ENCODE measurements at regions not wholly inside any gene's neighbourhood (a gene's known extent, or its start where the extent isn't known, plus 50 kb on each side); places are given as distances from the start of the nearest gene placed in this dataset.

DNA sequence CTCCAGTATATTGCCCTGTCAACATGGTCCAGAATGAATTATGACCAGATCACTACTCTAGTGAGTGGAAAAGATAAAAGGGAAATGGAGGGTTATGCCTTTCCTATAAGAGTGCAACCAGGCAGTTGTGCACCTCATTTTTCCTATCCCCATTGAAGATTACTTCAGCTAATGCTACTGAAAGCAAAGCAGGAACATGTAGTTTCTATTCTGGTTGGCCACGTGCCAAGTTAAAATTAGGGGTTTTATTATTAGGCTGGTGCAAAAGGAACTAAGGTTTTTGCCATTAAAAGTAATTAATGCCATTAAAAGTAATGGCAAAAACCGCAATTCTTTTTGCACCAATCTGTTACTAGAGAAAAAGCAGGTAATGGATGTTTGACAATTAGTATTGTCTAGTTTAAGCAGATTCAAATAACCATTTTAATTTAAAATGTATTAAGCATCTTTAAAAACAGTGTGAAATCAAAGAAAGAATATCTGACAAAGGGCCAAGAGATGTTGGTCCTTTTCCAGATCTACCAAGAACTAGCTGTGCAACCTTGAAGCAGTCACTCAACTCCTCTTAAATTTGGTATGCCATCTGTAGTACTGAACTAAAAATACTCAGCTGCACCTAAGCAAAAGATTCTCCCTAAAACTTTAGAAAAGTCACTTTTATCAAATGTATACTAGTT is 567.5 kb upstream of the CCDC54 start:
- Histone ChIP-seq H3K36me3 (replicated peaks; ENCODE audit: low read depth, low read length) (no peaks in the 10 kb centered on the region), H3K9ac (ENCODE audit: low read length) (no peak overlapping the region), H3K4me2 (ENCODE audit: low read length) (no peak overlapping the region), H3K9me3 (ENCODE audit: insufficient read depth, low read length) (no peaks in the 10 kb centered on the region), H2AFZ (ENCODE audit: low read depth, low read length) (no peak overlapping the region), H3K4me1 (ENCODE audit: low read length) (no peaks in the 10 kb centered on the region), H3K4me3 (ENCODE audit: low read length) (no peak overlapping the region), H3K27ac (ENCODE audit: low read length) (no peak overlapping the region), H3K27me3 (ENCODE audit: low read depth, low read length) (no peaks in the 10 kb centered on the region), H4K20me1 (ENCODE audit: insufficient read depth, low read length) (no peaks in the 10 kb centered on the region), H3K79me2 (ENCODE audit: low read length) (no peaks in the 10 kb centered on the region)
- no peak for TF ChIP-seq EZH2phosphoT487 (IDR thresholded peaks at IDR 0.05; ENCODE audit: low read depth)
- TF ChIP-seq, protein P1, sequence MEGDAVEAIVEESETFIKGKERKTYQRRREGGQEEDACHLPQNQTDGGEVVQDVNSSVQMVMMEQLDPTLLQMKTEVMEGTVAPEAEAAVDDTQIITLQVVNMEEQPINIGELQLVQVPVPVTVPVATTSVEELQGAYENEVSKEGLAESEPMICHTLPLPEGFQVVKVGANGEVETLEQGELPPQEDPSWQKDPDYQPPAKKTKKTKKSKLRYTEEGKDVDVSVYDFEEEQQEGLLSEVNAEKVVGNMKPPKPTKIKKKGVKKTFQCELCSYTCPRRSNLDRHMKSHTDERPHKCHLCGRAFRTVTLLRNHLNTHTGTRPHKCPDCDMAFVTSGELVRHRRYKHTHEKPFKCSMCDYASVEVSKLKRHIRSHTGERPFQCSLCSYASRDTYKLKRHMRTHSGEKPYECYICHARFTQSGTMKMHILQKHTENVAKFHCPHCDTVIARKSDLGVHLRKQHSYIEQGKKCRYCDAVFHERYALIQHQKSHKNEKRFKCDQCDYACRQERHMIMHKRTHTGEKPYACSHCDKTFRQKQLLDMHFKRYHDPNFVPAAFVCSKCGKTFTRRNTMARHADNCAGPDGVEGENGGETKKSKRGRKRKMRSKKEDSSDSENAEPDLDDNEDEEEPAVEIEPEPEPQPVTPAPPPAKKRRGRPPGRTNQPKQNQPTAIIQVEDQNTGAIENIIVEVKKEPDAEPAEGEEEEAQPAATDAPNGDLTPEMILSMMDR (IDR thresholded peaks at IDR 0.05; ENCODE audit: low read depth, low read length) = no peak

DNA sequence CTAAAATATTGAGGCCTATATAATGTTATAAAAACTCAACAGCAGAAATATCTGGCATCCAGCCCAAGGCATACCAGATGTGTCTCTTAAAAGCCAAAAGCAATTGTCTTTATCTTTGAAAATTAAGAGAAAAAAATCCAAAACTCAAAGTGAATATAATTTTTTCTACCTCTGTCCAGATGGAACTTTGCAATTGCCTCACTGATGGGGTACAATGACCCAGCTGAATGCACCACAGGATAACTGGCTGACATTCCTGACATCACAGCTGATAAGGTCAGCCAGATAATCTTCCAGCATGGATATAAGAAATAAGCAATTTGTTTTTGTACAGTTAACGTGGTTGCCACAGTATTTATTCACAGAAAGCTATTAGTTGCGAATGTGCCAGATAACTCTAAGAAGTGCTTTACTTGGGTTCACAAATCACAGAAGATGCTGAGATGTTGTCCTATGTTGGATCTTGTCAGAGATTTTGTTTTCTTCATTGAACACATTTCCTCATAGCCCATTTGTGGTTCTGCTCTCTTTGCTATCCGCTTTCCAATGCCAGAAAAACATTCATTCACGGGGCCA is 566.9 kb upstream of the CCDC54 start:
- H3K4me1 ChIP-seq (ENCODE audit: low read length) = no peaks in the 10 kb centered on the region
- H3K79me2 ChIP-seq (ENCODE audit: low read length) = no peaks in the 10 kb centered on the region
- no peak for TF ChIP-seq EZH2phosphoT487 (IDR thresholded peaks at IDR 0.05; ENCODE audit: low read depth)
- TF ChIP-seq, protein P1 (IDR thresholded peaks at IDR 0.05; ENCODE audit: low read depth, low read length) = no peak
- no peaks in the 10 kb centered on the region for H3K27me3 ChIP-seq (ENCODE audit: low read depth, low read length)
- H2AFZ ChIP-seq (ENCODE audit: low read depth, low read length) = no peak overlapping the region
- H3K9ac ChIP-seq (ENCODE audit: low read length) = no peak overlapping the region
- H3K27ac ChIP-seq (ENCODE audit: low read length) = no peak overlapping the region
- H3K36me3 ChIP-seq (replicated peaks; ENCODE audit: low read depth, low read length) = no peaks in the 10 kb centered on the region
- no peak overlapping the region for H3K4me3 ChIP-seq (ENCODE audit: low read length)
- H3K4me2 ChIP-seq (ENCODE audit: low read length) = no peak overlapping the region
- no peaks in the 10 kb centered on the region for H4K20me1 ChIP-seq (ENCODE audit: insufficient read depth, low read length)
- no peaks in the 10 kb centered on the region for H3K9me3 ChIP-seq (ENCODE audit: insufficient read depth, low read length)

DNA sequence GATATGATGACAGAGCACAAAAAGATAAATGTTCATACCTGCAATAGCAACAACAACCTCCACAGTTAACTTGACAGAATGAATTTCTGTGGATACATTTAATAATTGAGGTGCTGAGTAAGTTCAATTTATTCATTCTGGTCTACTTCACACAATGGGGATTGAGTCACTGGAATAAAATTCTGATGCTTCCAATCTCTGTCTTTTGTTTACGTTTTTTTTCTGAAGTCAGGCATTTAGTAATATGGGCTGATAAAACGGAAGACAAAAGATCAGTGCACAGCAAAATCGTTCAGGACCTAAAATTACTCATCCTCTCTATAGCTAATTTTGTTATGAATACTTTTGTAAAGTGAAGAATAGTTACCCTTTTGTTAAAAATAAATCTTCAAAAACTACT is 565.9 kb upstream of the CCDC54 start:
- Histone ChIP-seq H2AFZ (ENCODE audit: low read depth, low read length) (no peak overlapping the region), H3K4me3 (ENCODE audit: low read length) (no peak overlapping the region), H3K9ac (ENCODE audit: low read length) (no peak overlapping the region), H4K20me1 (ENCODE audit: insufficient read depth, low read length) (no peaks in the 10 kb centered on the region), H3K79me2 (ENCODE audit: low read length) (no peaks in the 10 kb centered on the region), H3K4me2 (ENCODE audit: low read length) (no peak overlapping the region), H3K27me3 (ENCODE audit: low read depth, low read length) (no peaks in the 10 kb centered on the region), H3K9me3 (ENCODE audit: insufficient read depth, low read length) (no peaks in the 10 kb centered on the region), H3K4me1 (ENCODE audit: low read length) (no peaks in the 10 kb centered on the region), H3K36me3 (replicated peaks; ENCODE audit: low read depth, low read length) (no peaks in the 10 kb centered on the region), H3K27ac (ENCODE audit: low read length) (no peak overlapping the region)
- TF ChIP-seq EZH2phosphoT487 (IDR thresholded peaks at IDR 0.05; ENCODE audit: low read depth) = no peak
- TF ChIP-seq, protein P1 (IDR thresholded peaks at IDR 0.05; ENCODE audit: low read depth, low read length) = no peak

DNA sequence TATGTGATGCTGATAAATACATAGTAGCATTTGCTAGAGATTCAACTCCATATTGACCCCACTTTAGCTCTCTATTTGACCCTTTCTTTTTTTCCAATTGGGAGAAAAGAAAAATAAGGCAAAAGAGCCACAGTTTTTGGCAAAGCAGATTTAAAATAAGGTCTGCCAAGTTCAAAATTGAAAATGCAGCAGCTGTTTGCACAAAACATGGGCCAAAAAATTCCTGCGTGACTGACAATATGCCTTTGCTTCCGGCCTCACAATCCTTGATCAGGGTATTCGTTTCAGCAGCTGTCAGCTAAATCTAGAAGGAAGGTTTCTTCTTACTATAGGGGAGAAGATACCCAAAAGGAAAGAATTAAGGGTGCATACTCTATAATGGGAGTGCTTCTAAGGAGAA is 563.5 kb upstream of the CCDC54 start:
- Histone ChIP-seq H4K20me1 (ENCODE audit: insufficient read depth, low read length) (no peaks in the 10 kb centered on the region), H3K9ac (ENCODE audit: low read length) (no peak overlapping the region), H3K27ac (ENCODE audit: low read length) (no peak overlapping the region), H3K4me2 (ENCODE audit: low read length) (no peak overlapping the region), H3K9me3 (ENCODE audit: insufficient read depth, low read length) (no peaks in the 10 kb centered on the region), H3K36me3 (replicated peaks; ENCODE audit: low read depth, low read length) (no peaks in the 10 kb centered on the region), H3K79me2 (ENCODE audit: low read length) (no peaks in the 10 kb centered on the region), H3K27me3 (ENCODE audit: low read depth, low read length) (no peaks in the 10 kb centered on the region), H2AFZ (ENCODE audit: low read depth, low read length) (no peak overlapping the region), H3K4me3 (ENCODE audit: low read length) (no peak overlapping the region), H3K4me1 (ENCODE audit: low read length) (no peaks in the 10 kb centered on the region)
- TF ChIP-seq EZH2phosphoT487 (IDR thresholded peaks at IDR 0.05; ENCODE audit: low read depth) = no peak
- TF ChIP-seq, protein P1 (IDR thresholded peaks at IDR 0.05; ENCODE audit: low read depth, low read length) = no peak
